Loucy (cell line): ENCODE measurements at regions not wholly inside any gene's neighbourhood (a gene's known extent, or its start where the extent isn't known, plus 50 kb on each side); places are given as distances from the start of the nearest gene placed in this dataset.

Experiments
- H2AFZ ChIP-seq: fragments of 200-600 bp; sonication (generic); 2 replicates; pipeline ENCODE4 v1.6.0; 2016; ENCODE audit warnings: antibody characterized with exemption, mild to moderate bottlenecking, low read length, moderate library complexity
- H3F3A ChIP-seq: fragments of 200-600 bp; 2 replicates; pipeline ENCODE4 v1.6.0; 2016; ENCODE audit warnings: antibody characterized with exemption, low read depth, mild to moderate bottlenecking
- H3K27me3 ChIP-seq: fragments of 200-600 bp; sonication (generic); 2 replicates; pipeline ENCODE4 v1.6.1; 2014; ENCODE audit warnings: low read length, mild to moderate bottlenecking; ENCODE audit not compliant: insufficient read depth, poor library complexity, severe bottlenecking
- H3K36me3 ChIP-seq: fragments of 200-600 bp; sonication (generic); 2 replicates; pipeline ENCODE4 v1.6.1; 2016; ENCODE audit warnings: low read length; ENCODE audit not compliant: insufficient read depth
- H3K4me1 ChIP-seq: fragments of 200-600 bp; sonication (generic); 2 replicates; pipeline ENCODE4 v1.5.1; 2014; ENCODE audit warnings: low read length, mild to moderate bottlenecking; ENCODE audit not compliant: insufficient read depth, poor library complexity, severe bottlenecking
- H3K4me2 ChIP-seq: fragments of 200-600 bp; sonication (generic); 2 replicates; pipeline ENCODE4 v1.6.0; 2014; ENCODE audit warnings: antibody characterized with exemption, low read length, low read depth, mild to moderate bottlenecking; ENCODE audit not compliant: poor library complexity, severe bottlenecking
- H3K4me3 ChIP-seq: fragments of 200-600 bp; sonication (generic); 2 replicates; pipeline ENCODE4 v1.5.1; 2014; ENCODE audit warnings: low read length, mild to moderate bottlenecking, mixed read lengths; ENCODE audit not compliant: poor library complexity, severe bottlenecking
- H3K79me2 ChIP-seq: fragments of 200-600 bp; sonication (generic); 2 replicates; pipeline ENCODE4 v1.6.1; 2014; ENCODE audit warnings: low read length; ENCODE audit not compliant: insufficient read depth
- H3K9ac ChIP-seq: fragments of 200-600 bp; sonication (generic); 2 replicates; pipeline ENCODE4 v1.6.0; 2014; ENCODE audit warnings: mild to moderate bottlenecking, low read depth, low read length, moderate library complexity; ENCODE audit not compliant: poor library complexity, severe bottlenecking
- H3K9me2 ChIP-seq: fragments of 200-600 bp; sonication (generic); replicated peaks from 2 replicates; pipeline ENCODE4 v1.6.1; 2016; ENCODE audit warnings: low read depth, low read length, mixed read lengths
- H3K9me3 ChIP-seq: fragments of 200-600 bp; sonication (generic); 2 replicates; pipeline ENCODE4 v1.6.1; 2014; ENCODE audit warnings: mild to moderate bottlenecking, antibody characterized with exemption, low read length, low read depth; ENCODE audit not compliant: insufficient read depth
- H4K20me1 ChIP-seq: fragments of 200-600 bp; sonication (generic); 2 replicates; pipeline ENCODE4 v1.6.0; 2014; ENCODE audit warnings: antibody characterized with exemption, low read length, mild to moderate bottlenecking; ENCODE audit not compliant: insufficient read depth, poor library complexity, severe bottlenecking
- CTCF ChIP-seq: fragments of 200-600 bp; sonication (generic); conservative IDR thresholded peaks from 2 replicates; pipeline ENCODE4 v1.5.1; 2014; ENCODE audit warnings: mild to moderate bottlenecking, antibody characterized with exemption, low read length
- EZH2phosphoT487 ChIP-seq: fragments of 200-600 bp; IDR thresholded peaks from 2 replicates; pipeline ENCODE4 v1.6.1; 2018; ENCODE audit warnings: antibody characterized with exemption, mild to moderate bottlenecking, moderate library complexity, borderline replicate concordance

GRCh38 chr6:140566781-140567277, 1192.4 kb upstream of the CITED2 start:
- Histone ChIP-seq H3K79me2 (no peaks in the 10 kb centered on the region), H3K9ac (no peak overlapping the region), H3K36me3 (no peaks in the 10 kb centered on the region), H3K27me3 (no peaks in the 10 kb centered on the region), H3K4me1 (no peaks in the 10 kb centered on the region), H2AFZ (no peak overlapping the region), H3K4me2 (no peak overlapping the region), H4K20me1 (no peaks in the 10 kb centered on the region), H3K9me3 (no peaks in the 10 kb centered on the region), H3F3A (no peaks in the 10 kb centered on the region), H3K4me3 (no peak overlapping the region), H3K9me2 (no peaks in the 10 kb centered on the region)
- no peak for TF ChIP-seq CTCF
- no peak for TF ChIP-seq EZH2phosphoT487

- no peak for TF ChIP-seq EZH2phosphoT487
- no peak for TF ChIP-seq CTCF
- Histone ChIP-seq H3K4me1 (no peaks in the 10 kb centered on the region), H3K79me2 (no peaks in the 10 kb centered on the region)
These were observed 1189.3 kb upstream of the CITED2 start for GRCh38 chr6:140563728-140564127.

GRCh38 chr6:140561701-140562100, 1187.3 kb upstream of the CITED2 start:
- no peaks in the 10 kb centered on the region for H3K36me3 ChIP-seq
- no peak overlapping the region for H3K4me2 ChIP-seq
- H3K27me3 ChIP-seq, result no peaks in the 10 kb centered on the region
- H2AFZ ChIP-seq, result no peak overlapping the region
- no peaks in the 10 kb centered on the region for H3K9me3 ChIP-seq
- H3K4me3 ChIP-seq, result no peak overlapping the region
- H3K9me2 ChIP-seq, result no peaks in the 10 kb centered on the region
- no peaks in the 10 kb centered on the region for H3F3A ChIP-seq
- no peak for TF ChIP-seq CTCF
- no peak for TF ChIP-seq EZH2phosphoT487
- no peak overlapping the region for H3K9ac ChIP-seq
- no peaks in the 10 kb centered on the region for H4K20me1 ChIP-seq
- H3K4me1 ChIP-seq, result no peaks in the 10 kb centered on the region
- H3K79me2 ChIP-seq, result no peaks in the 10 kb centered on the region

More at GRCh38 chr6:140563728-140564127, 1189.3 kb upstream of the CITED2 start:
- H3K4me3 ChIP-seq, result no peak overlapping the region
- H3K9me2 ChIP-seq, result no peaks in the 10 kb centered on the region
- H2AFZ ChIP-seq, result no peak overlapping the region
- H3K36me3 ChIP-seq, result no peaks in the 10 kb centered on the region
- H3K9me3 ChIP-seq, result no peaks in the 10 kb centered on the region
- H3K9ac ChIP-seq, result no peak overlapping the region
- no peaks in the 10 kb centered on the region for H3K27me3 ChIP-seq
- no peaks in the 10 kb centered on the region for H3F3A ChIP-seq
- no peaks in the 10 kb centered on the region for H4K20me1 ChIP-seq
- H3K4me2 ChIP-seq, result no peak overlapping the region
